ENCODE measurements at regions not wholly inside any gene's neighbourhood (a gene's known extent, or its start where the extent isn't known, plus 50 kb on each side); places are given as distances from the start of the nearest gene placed in this dataset.

DNA sequence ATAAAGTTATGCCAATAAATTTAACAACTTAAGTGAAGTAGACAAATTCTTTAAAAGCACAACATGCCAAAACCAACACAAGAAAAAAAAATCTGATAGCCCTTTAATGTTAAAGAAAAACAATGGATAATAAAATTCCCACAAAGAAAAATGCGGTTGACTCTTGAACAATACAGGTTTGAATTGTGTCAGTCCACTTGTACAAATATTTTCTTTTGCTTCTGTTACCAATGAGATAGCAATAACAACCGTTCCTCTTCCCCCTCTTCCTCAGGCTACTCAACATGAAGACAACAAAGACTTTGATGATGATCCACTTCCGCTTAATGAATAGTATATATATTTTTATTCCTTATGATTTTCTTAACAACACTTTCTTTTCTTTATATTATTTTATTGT lies 283.9 kb upstream of the MAN1A1 start:
- CTCF ChIA-PET (ENCODE audit: partially characterized antibody), result no interaction called here
- Histone ChIP-seq H2BK120ac (replicated peaks; ENCODE audit: low read depth, low read length) (no peak overlapping the region), H2AFZ (ENCODE audit: low read length) (no peak overlapping the region), H3K79me2 (ENCODE audit: control insufficient read depth in 1 of 2, insufficient read depth in 2 of 2, low read length in 2 of 2) (no peaks in the 10 kb centered on the region), H3K4ac (replicated peaks; ENCODE audit: insufficient read length, low read depth, low read length) (no peak overlapping the region), H3K18ac (ENCODE audit: extremely low read depth, low read length) (no peak overlapping the region), H3K9me3 (ENCODE audit: insufficient read depth in 2 of 2, low read depth in 1 of 2, low read length in 1 of 2) (no peaks in the 10 kb centered on the region), H3K23ac (ENCODE audit: insufficient read length) (no peak overlapping the region), H2BK15ac (ENCODE audit: low read length) (no peak overlapping the region), H3K56ac (replicated peaks; ENCODE audit: insufficient read length, low read depth, low read length) (no peak overlapping the region), H2BK20ac (ENCODE audit: low read length) (no peak overlapping the region), H2AK5ac (ENCODE audit: low read depth, low read length) (no peak overlapping the region), H3K14ac (ENCODE audit: insufficient read length) (no peak overlapping the region), H3K27me3 (replicated peaks in 1 of 4; ENCODE audit: control insufficient read depth in 3 of 4, extremely low read depth in 1 of 4, insufficient read depth in 3 of 4, low read length in 3 of 4) (no peaks in the 10 kb centered on the region), H3K23me2 (ENCODE audit: low read depth, low read length) (no peaks in the 10 kb centered on the region), H3K9ac (replicated peaks in 1 of 4; ENCODE audit: extremely low read depth in 1 of 4, low read depth in 3 of 4, low read length in 3 of 4) (no peak overlapping the region), H3K79me1 (ENCODE audit: low read depth, low read length) (no peaks in the 10 kb centered on the region), H4K20me1 (replicated peaks in 1 of 2; ENCODE audit: control insufficient read depth in 1 of 2, insufficient read depth in 2 of 2, low read length in 2 of 2) (no peaks in the 10 kb centered on the region), H4K8ac (ENCODE audit: extremely low read depth, insufficient read depth, low read length) (no peak overlapping the region), H3K4me3 (ENCODE audit: extremely low read depth in 1 of 4, insufficient read depth in 2 of 4, low read depth in 3 of 4, low read length in 4 of 4) (no peak overlapping the region), H2BK5ac (ENCODE audit: low read depth, low read length) (no peak overlapping the region), H3K36me3 (ENCODE audit: control insufficient read depth in 2 of 4, insufficient read depth in 4 of 4, low read length in 3 of 4) (no peaks in the 10 kb centered on the region), H3K4me2 (ENCODE audit: insufficient read depth in 1 of 2, low read depth in 2 of 2, low read length in 2 of 2) (no peak overlapping the region), H4K91ac (replicated peaks; ENCODE audit: insufficient read length, low read length) (no peak overlapping the region), H2BK12ac (ENCODE audit: low read depth, low read length) (no peak overlapping the region), H3K4me1 (replicated peaks in 1 of 4; ENCODE audit: control insufficient read depth in 3 of 4, insufficient read depth in 4 of 4, low read length in 3 of 4) (peaks cover 0 to 1% (median 0%) of the 10 kb centered on the region in 4 experiments; a peak in 1 of 7 replicates), H4K5ac (ENCODE audit: insufficient read length, low read depth, low read length) (no peak overlapping the region), H3K27ac (ENCODE audit: low read depth, low read length) (no peak overlapping the region)
- WGBS, 2 experiments (ENCODE audit: extremely low coverage in 1 of 2, insufficient coverage in 1 of 2, insufficient read length in 1 of 2, insufficient replicate concordance in 2 of 2, low coverage in 1 of 2, low lambda C conversion rate in 2 of 2, missing lambda C conversion rate in 1 of 2), result 83% methylated on average over 3 of the region's 3 CpGs; no CpG with 5 or more reads in 1 of the 2 experiments
- FAIRE-seq (no peak), DNase-seq (ENCODE audit: low read depth in 1 of 2, low spot score in 2 of 2) (no peak)
- TF ChIP-seq ZNF274 (IDR thresholded peaks at IDR 0.05; ENCODE audit: borderline replicate concordance, extremely low read depth, low read length) (no peak), CTBP2 (IDR thresholded peaks at IDR 0.05; ENCODE audit: borderline replicate concordance, insufficient read depth, insufficient read length, low read length) (no peak), RBBP5 (IDR thresholded peaks at IDR 0.05; ENCODE audit: borderline replicate concordance, low read depth, low read length) (no peak), SIN3A (conservative IDR thresholded peaks at IDR 0.05 in 1 of 2, IDR thresholded peaks at IDR 0.05 in 1 of 2; ENCODE audit: low read depth in 1 of 2, low read length in 2 of 2) (no peak), TAF1 (IDR thresholded peaks at IDR 0.05; ENCODE audit: low read depth, low read length) (no peak), TAF7 (optimal IDR thresholded peaks at IDR 0.05; ENCODE audit: borderline replicate concordance, low read depth, low read length) (no peak), SP1 (IDR thresholded peaks at IDR 0.05; ENCODE audit: low read depth, low read length) (no peak), NRF1 (IDR thresholded peaks at IDR 0.05; ENCODE audit: low read depth, low read length) (no peak), TEAD4 (IDR thresholded peaks at IDR 0.05; ENCODE audit: low read depth, low read length) (no peak), POLR2AphosphoS5 (IDR thresholded peaks at IDR 0.05; ENCODE audit: low read depth, low read length) (no peak), HDAC6 (IDR thresholded peaks at IDR 0.05; ENCODE audit: low read depth, low read length) (no peak), TCF12 (IDR thresholded peaks at IDR 0.05; ENCODE audit: low read depth, low read length) (no peak)
- POLR2A ChIA-PET (ENCODE audit: partially characterized antibody), result no interaction called here
